Right renal pelvis (tissue), 4 donors: ENCODE measurements at regions not wholly inside any gene's neighbourhood (a gene's known extent, or its start where the extent isn't known, plus 50 kb on each side); places are given as distances from the start of the nearest gene placed in this dataset.

ENCODE experiments used
- DNase-seq, 4 donors: peaks; one replicate each; pipeline ENCODE4 v3.0.0-alpha.2; 2013; ENCODE audit warnings: low read depth in 4 of 4, low spot score in 3 of 4, missing footprints in 1 of 4

GRCh38 chr13:73250061-73250460, 191.3 kb downstream of the KLF5 start:
- DNase-seq = no peak

- no peak for DNase-seq
Observed at GRCh38 chr13:73248711-73249580, 190.1 kb downstream of the KLF5 start.

- no peak for DNase-seq
Observed at GRCh38 chr13:73248154-73248553, 189.3 kb downstream of the KLF5 start.

- no peak for DNase-seq
Observed at GRCh38 chr13:73245246-73245645, 186.4 kb downstream of the KLF5 start.

- no peak for DNase-seq
Observed at GRCh38 chr13:73244467-73244866, 185.7 kb downstream of the KLF5 start.

- DNase-seq = no peak
Observed at GRCh38 chr13:73242515-73243015, 183.8 kb downstream of the KLF5 start.

GRCh38 chr13:73240193-73240592, 181.4 kb downstream of the KLF5 start:
- no peak for DNase-seq

GRCh38 chr13:73235385-73235784, 176.6 kb downstream of the KLF5 start:
- no peak for DNase-seq

- DNase-seq = no peak
Observed at GRCh38 chr13:73231471-73231870, 172.7 kb downstream of the KLF5 start.

- DNase-seq = no peak
Observed at GRCh38 chr13:73230716-73231115, 171.9 kb downstream of the KLF5 start.

- DNase-seq = no peak
Observed at GRCh38 chr13:73228546-73228945, 169.7 kb downstream of the KLF5 start.

- DNase-seq = no peak
Observed at GRCh38 chr13:73225990-73226389, 167.2 kb downstream of the KLF5 start.

GRCh38 chr13:73224703-73225102, 165.9 kb downstream of the KLF5 start:
- no peak for DNase-seq

GRCh38 chr13:73223372-73223781, 164.6 kb downstream of the KLF5 start:
- no peak for DNase-seq

GRCh38 chr13:73222627-73223305, 164.0 kb downstream of the KLF5 start:
- DNase-seq = no peak

GRCh38 chr13:73220966-73221720, 162.3 kb downstream of the KLF5 start:
- DNase-seq = no peak

- no peak for DNase-seq
Observed at GRCh38 chr13:73218181-73218580, 159.4 kb downstream of the KLF5 start.

- DNase-seq = no peak
Observed at GRCh38 chr13:73216381-73216831, 157.6 kb downstream of the KLF5 start.

- DNase-seq = no peak
Observed at GRCh38 chr13:73215823-73216222, 157.0 kb downstream of the KLF5 start.

GRCh38 chr13:73212482-73212881, 153.7 kb downstream of the KLF5 start:
- no peak for DNase-seq
